ENCODE measurements at regions not wholly inside any gene's neighbourhood (a gene's known extent, or its start where the extent isn't known, plus 50 kb on each side); places are given as distances from the start of the nearest gene placed in this dataset.

GRCh38 chr2:57943315-57943714, 103.3 kb upstream of the VRK2 start:
- Histone ChIP-seq H3K9me3 (ENCODE audit: control insufficient read depth, low read length) (no peaks in the 10 kb centered on the region), H3K4me3 (ENCODE audit: low read depth, low read length) (no peak overlapping the region), H2AFZ (no peak overlapping the region), H3K27ac (no peak overlapping the region), H3K4me1 (no peaks in the 10 kb centered on the region), H3K36me3 (ENCODE audit: control insufficient read depth, insufficient read depth, low read length) (no peaks in the 10 kb centered on the region), H3K9ac (no peak overlapping the region), H3K4me2 (ENCODE audit: low read length) (no peak overlapping the region), H3K79me2 (no peaks in the 10 kb centered on the region), H3K27me3 (ENCODE audit: control insufficient read depth, insufficient read depth, low read length) (no peaks in the 10 kb centered on the region)
- no peak for TF ChIP-seq CTCF (IDR thresholded peaks at IDR 0.05)

GRCh38 chr2:57947398-57947797, 99.2 kb upstream of the VRK2 start:
- Histone ChIP-seq H2AFZ (no peak overlapping the region), H3K36me3 (ENCODE audit: control insufficient read depth, insufficient read depth, low read length) (no peaks in the 10 kb centered on the region), H3K27ac (no peak overlapping the region), H3K4me3 (ENCODE audit: low read depth, low read length) (no peak overlapping the region), H3K4me1 (no peaks in the 10 kb centered on the region), H3K9ac (no peak overlapping the region), H3K27me3 (ENCODE audit: control insufficient read depth, insufficient read depth, low read length) (no peaks in the 10 kb centered on the region), H3K79me2 (no peaks in the 10 kb centered on the region), H3K4me2 (ENCODE audit: low read length) (no peak overlapping the region), H3K9me3 (ENCODE audit: control insufficient read depth, low read length) (no peaks in the 10 kb centered on the region)
- no peak for TF ChIP-seq CTCF (IDR thresholded peaks at IDR 0.05)

GRCh38 chr2:57954020-57954419, 92.6 kb upstream of the VRK2 start:
- Histone ChIP-seq H3K9me3 (ENCODE audit: control insufficient read depth, low read length) (no peaks in the 10 kb centered on the region), H2AFZ (no peak overlapping the region), H3K9ac (no peak overlapping the region), H3K36me3 (ENCODE audit: control insufficient read depth, insufficient read depth, low read length) (no peaks in the 10 kb centered on the region), H3K4me3 (ENCODE audit: low read depth, low read length) (no peak overlapping the region), H3K79me2 (no peaks in the 10 kb centered on the region), H3K4me1 (no peaks in the 10 kb centered on the region), H3K27ac (no peak overlapping the region), H3K27me3 (ENCODE audit: control insufficient read depth, insufficient read depth, low read length) (no peaks in the 10 kb centered on the region), H3K4me2 (ENCODE audit: low read length) (no peak overlapping the region)
- no peak for TF ChIP-seq CTCF (IDR thresholded peaks at IDR 0.05)

GRCh38 chr2:57957238-57957637, 89.4 kb upstream of the VRK2 start:
- H2AFZ ChIP-seq: no peak overlapping the region
- no peak overlapping the region for H3K4me3 ChIP-seq (ENCODE audit: low read depth, low read length)
- no peaks in the 10 kb centered on the region for H3K9me3 ChIP-seq (ENCODE audit: control insufficient read depth, low read length)
- no peak for TF ChIP-seq CTCF (IDR thresholded peaks at IDR 0.05)
- no peak overlapping the region for H3K27ac ChIP-seq
- H3K4me2 ChIP-seq (ENCODE audit: low read length): no peak overlapping the region
- H3K9ac ChIP-seq: no peak overlapping the region
- H3K4me1 ChIP-seq: no peaks in the 10 kb centered on the region
- no peaks in the 10 kb centered on the region for H3K36me3 ChIP-seq (ENCODE audit: control insufficient read depth, insufficient read depth, low read length)
- no peaks in the 10 kb centered on the region for H3K79me2 ChIP-seq
- no peaks in the 10 kb centered on the region for H3K27me3 ChIP-seq (ENCODE audit: control insufficient read depth, insufficient read depth, low read length)

- no peak overlapping the region for H3K27ac ChIP-seq
- no peak overlapping the region for H3K4me3 ChIP-seq (ENCODE audit: low read depth, low read length)
- no peak for TF ChIP-seq CTCF (IDR thresholded peaks at IDR 0.05)
- H3K9ac ChIP-seq: no peak overlapping the region
- no peaks in the 10 kb centered on the region for H3K36me3 ChIP-seq (ENCODE audit: control insufficient read depth, insufficient read depth, low read length)
- H3K79me2 ChIP-seq: no peaks in the 10 kb centered on the region
- H3K4me1 ChIP-seq: no peaks in the 10 kb centered on the region
- H2AFZ ChIP-seq: no peak overlapping the region
- H3K9me3 ChIP-seq (ENCODE audit: control insufficient read depth, low read length): no peaks in the 10 kb centered on the region
- H3K27me3 ChIP-seq (ENCODE audit: control insufficient read depth, insufficient read depth, low read length): no peaks in the 10 kb centered on the region
- no peak overlapping the region for H3K4me2 ChIP-seq (ENCODE audit: low read length)
Observed at GRCh38 chr2:57959390-57959789, 87.2 kb upstream of the VRK2 start.

Measured in parathyroid adenoma (tissue), 2 donors.